GM21515 (cell line): ENCODE measurements at regions not wholly inside any gene's neighbourhood (a gene's known extent, or its start where the extent isn't known, plus 50 kb on each side); places are given as distances from the start of the nearest gene placed in this dataset.

Experiments used
- ATAC-seq: cut with Tn5 transposase; IDR thresholded peaks from one replicate; pipeline ENCODE4 v1.9.1; 2021; ENCODE audit not compliant: unreplicated experiment

- ATAC-seq, result no peak
Measured at GRCh38 chr10:100612601-100613595, 77.2 kb downstream of the HIF1AN start.

- no peak for ATAC-seq
Measured at GRCh38 chr10:100613846-100614245, 78.1 kb downstream of the HIF1AN start.

- ATAC-seq, result no peak
Measured at GRCh38 chr10:100614429-100615095, 78.8 kb downstream of the HIF1AN start.

- no peak for ATAC-seq
Measured at GRCh38 chr10:100615241-100615640, 79.5 kb downstream of the HIF1AN start.

- no peak for ATAC-seq
Measured at GRCh38 chr10:100615908-100616307, 80.2 kb downstream of the HIF1AN start.

- no peak for ATAC-seq
Measured at GRCh38 chr10:100618091-100618615, 82.4 kb downstream of the HIF1AN start.

- no peak for ATAC-seq
Measured at GRCh38 chr10:100618632-100619255, 83.0 kb downstream of the HIF1AN start.

GRCh38 chr10:100620087-100620835 is 84.5 kb downstream of the HIF1AN start:
- no peak for ATAC-seq

GRCh38 chr10:100621360-100622205 is 85.8 kb downstream of the HIF1AN start:
- ATAC-seq, result no peak

- no peak for ATAC-seq
Measured at GRCh38 chr10:100622946-100623345, 87.2 kb downstream of the HIF1AN start.

- ATAC-seq, result no peak
Measured at GRCh38 chr10:100623521-100624230, 87.9 kb downstream of the HIF1AN start.

- no peak for ATAC-seq
Measured at GRCh38 chr10:100624298-100624697, 88.6 kb downstream of the HIF1AN start.

GRCh38 chr10:100625816-100626215 is 90.1 kb downstream of the HIF1AN start:
- ATAC-seq, result no peak

- no peak for ATAC-seq
Measured at GRCh38 chr10:100628061-100628460, 92.3 kb downstream of the HIF1AN start.

- ATAC-seq, result no peak
Measured at GRCh38 chr10:100631192-100631591, 95.4 kb downstream of the HIF1AN start.

GRCh38 chr10:100632027-100632426 is 96.3 kb downstream of the HIF1AN start:
- ATAC-seq, result no peak

- no peak for ATAC-seq
Measured at GRCh38 chr10:100634034-100634433, 98.3 kb downstream of the HIF1AN start.

- no peak for ATAC-seq
Measured at GRCh38 chr10:100636848-100637553, 101.3 kb downstream of the HIF1AN start.
